GM18951 (cell line): ENCODE measurements at regions not wholly inside any gene's neighbourhood (a gene's known extent, or its start where the extent isn't known, plus 50 kb on each side); places are given as distances from the start of the nearest gene placed in this dataset.

Experiments
- POLR2A ChIP-seq: IDR thresholded peaks from 4 replicates; pipeline ENCODE4 v1.6.1; 2011; ENCODE audit warnings: mild to moderate bottlenecking; ENCODE audit not compliant: insufficient read length, insufficient read depth; ENCODE audit errors: extremely low read depth
- in situ Hi-C: fragments of 300-500 bp; cut with MboI; formaldehyde crosslinking; loops from one replicate; pipeline ENCODE4 v1.12.0; 2022; ENCODE audit warnings: low sequenced_read_pairs, mixed read lengths, inconsistent platforms; ENCODE audit not compliant: unreplicated experiment

DNA sequence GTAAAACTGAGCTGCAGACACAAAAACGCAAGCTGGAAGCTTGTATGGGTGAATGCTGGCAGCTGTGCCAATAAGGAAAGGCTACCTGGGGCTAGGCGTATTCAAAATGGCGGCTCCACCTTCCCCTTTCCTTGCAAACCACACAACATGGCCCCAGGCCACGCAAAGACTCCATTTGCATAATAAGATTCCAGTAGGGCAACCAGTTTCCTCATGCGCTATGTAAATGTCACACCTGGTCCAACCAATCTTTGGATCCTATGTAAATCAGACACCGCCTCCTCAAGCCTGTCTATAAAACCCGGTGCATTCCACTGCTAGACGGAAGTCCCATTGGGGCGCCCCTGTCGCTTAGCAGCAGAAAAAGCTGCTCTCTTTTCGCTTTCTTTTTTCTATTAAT is 505.9 kb upstream of the BTBD3 start:
- TF ChIP-seq POLR2A = no peak
- in situ Hi-C loops = no loop called here

DNA sequence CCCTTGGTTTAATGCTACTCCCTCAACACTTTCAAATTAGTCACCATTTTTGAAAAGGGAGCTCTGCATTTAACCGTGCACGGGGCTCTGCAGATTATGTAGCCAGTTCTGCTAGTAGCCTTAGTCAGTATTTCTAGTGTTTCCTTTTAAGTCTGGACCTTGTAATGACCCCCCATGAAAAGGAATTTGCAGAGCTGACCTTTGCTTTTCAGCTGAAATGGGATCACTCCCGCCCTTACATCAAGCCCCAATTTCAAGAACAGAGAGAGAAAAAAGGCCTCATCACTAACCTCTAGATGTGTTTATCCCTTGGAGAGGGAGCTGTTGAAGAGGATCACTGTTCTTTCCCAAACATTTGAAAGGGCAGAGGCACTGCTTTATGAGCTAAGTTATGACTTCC is 490.7 kb upstream of the BTBD3 start:
- no peak for TF ChIP-seq POLR2A
- in situ Hi-C loops = no loop called here

DNA sequence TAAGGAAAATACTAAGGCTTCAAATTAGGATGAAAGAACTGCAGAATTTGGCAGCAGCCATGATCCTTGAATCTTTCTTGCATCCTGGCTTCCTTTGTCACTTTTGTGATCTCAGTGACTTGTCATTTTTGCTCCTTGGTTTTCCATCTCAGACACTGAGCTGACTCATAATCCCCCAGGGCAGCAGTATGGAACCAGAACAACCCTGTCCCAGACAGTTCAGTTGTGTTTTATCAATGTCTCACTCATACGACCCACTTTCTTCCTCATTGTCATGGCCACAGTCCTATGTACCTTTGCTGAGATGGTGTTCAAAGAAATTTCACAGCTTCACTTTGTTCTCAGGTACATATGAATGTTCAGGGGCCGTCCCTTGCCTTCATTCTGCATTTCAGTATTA is 488.5 kb upstream of the BTBD3 start:
- in situ Hi-C loops = no loop called here

DNA sequence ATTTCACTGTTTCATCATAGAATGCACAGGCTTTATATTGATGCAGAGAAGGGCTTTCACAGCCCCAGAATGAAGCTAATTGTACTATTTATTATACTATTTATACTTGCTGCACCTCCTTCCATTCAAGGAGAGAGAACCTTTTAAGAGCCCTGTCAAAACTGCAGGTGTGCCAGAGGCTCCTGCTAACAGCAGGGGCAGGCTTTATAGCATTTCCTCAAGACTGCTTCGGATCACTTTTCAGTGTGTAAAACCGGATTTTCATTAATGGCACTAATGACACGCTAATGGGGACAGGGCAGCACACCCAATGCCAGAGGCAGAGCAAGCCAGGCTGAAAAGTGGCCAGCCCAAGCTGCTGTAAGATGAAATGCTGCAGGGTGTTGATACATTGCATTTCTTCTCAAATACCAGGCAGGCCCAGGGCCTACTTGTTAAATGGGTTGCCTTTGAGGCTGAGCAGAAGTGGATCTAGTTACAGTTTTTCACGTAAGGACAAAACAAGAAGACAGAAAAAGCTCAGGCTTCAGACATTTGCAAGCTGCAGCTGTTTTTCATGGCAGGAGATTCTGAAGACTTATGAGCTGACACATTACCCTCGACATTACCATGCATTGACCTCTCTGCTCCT is 487.7 kb upstream of the BTBD3 start:
- in situ Hi-C loops = no loop called here
- no peak for TF ChIP-seq POLR2A

More for the DNA sequence above, 488.5 kb upstream of the BTBD3 start:
- no peak for TF ChIP-seq POLR2A

DNA sequence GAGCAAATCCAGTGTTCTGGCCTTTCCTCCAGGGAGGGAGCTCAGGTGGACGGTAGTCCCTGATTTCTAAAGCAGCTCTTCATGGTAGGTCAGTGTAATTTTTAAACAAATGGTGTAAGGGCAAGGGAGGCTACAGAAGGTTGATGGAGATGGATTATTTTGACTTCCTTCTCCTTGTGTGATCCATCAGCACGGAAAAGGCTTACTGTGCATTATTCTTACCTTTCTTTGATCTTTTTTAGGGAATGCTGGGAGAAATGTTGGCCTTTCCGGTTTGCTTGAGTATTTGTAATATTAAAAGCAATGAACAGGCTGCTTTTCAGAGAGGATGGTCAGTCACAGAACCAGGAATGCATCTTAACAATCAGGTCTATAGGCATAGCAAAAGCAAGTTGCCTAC is 487.0 kb upstream of the BTBD3 start:
- in situ Hi-C loops = no loop called here
- TF ChIP-seq POLR2A = no peak

DNA sequence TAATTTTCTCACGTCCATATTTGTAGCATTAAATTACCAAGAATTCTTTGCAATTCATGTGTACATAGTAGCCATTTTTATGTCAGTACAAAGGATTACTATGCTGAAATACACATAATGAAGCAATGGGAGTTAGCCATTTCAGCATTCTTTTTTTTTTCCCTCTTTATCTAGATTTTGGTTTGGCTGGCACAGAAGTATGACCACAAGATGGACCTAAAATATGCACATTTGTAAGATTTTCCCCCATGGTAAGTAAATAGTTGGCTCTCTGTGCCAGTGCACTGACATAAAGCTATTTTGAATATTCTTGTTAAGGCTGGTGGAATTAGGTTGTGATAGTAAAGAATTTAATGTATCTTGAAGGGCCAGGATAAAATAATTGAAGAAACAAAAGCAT is 486.1 kb upstream of the BTBD3 start:
- TF ChIP-seq POLR2A = no peak
- in situ Hi-C loops = no loop called here

DNA sequence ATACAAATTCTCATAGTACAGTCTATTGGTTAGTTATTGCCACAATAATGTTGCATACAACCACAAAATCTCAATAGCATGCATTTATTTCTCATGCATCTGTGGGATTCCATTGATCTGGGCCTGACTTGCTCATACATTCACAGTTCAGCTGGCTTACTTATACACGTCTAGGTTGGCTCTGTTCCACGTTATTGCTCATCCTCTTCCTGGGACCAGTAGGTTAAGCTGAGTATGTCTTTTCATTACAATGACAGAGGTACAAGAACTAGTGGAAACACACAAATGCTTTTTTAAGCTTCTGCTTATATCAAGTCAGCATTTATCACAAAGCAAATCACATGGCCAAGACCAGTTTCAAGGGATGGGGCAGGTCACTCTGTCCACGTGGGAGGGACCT is 485.3 kb upstream of the BTBD3 start:
- TF ChIP-seq POLR2A = no peak
- in situ Hi-C loops = no loop called here

DNA sequence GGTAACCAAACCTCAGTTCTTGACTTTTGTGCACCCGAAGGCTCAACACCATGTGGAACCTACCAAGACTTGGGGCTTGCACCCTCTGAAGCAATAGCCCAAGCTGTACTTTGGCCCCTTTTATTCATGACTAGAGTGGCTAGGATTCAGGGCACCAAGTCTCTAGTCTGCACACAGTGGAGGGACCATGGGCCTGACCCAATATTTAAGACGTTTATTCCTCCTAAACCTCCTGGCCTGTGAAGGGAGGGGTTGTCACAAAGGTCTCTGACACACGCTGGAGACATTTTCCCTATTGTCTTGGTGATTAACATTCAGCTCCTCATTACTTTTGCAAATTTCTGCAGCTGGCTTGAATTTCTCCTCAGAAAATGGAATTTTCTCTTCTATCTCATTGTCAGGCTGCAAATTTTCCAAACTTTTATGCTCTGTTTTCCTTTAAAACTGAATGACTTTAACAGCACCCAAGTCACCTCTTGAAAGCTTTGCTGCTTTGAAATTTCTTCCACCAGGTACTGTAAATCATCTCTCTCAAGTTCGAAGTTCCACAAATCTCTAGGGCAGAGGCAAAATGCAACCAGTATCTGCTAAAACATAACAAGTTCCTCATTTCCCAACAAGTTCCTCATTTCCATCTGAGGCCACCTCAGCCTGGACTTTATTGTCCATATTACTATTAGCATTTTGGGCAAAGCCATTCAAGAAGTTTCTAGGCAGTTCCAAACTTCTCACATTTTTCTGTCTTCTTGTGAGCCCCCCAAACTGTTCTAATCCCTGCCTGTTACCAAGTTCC is 481.4 kb upstream of the BTBD3 start:
- TF ChIP-seq POLR2A = no peak
- in situ Hi-C loops = no loop called here

DNA sequence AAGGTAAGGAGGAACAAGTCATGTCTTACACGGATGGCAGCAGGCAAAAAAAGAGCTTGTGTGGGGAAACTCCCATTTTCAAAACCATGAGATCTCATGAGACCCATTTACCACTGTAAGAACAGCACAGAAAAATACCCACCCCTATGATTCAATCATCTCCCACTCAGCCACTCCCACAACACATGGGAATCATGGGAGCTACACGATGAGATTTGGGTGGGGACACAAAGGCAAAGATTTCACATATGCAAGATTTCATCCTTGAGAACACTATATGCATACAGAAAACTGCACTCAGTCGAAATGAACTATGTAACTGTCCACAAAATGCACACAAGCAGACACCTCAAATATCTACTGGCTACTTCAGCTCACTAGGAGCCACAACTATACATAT is 480.6 kb upstream of the BTBD3 start:
- in situ Hi-C loops = no loop called here
- TF ChIP-seq POLR2A = no peak

DNA sequence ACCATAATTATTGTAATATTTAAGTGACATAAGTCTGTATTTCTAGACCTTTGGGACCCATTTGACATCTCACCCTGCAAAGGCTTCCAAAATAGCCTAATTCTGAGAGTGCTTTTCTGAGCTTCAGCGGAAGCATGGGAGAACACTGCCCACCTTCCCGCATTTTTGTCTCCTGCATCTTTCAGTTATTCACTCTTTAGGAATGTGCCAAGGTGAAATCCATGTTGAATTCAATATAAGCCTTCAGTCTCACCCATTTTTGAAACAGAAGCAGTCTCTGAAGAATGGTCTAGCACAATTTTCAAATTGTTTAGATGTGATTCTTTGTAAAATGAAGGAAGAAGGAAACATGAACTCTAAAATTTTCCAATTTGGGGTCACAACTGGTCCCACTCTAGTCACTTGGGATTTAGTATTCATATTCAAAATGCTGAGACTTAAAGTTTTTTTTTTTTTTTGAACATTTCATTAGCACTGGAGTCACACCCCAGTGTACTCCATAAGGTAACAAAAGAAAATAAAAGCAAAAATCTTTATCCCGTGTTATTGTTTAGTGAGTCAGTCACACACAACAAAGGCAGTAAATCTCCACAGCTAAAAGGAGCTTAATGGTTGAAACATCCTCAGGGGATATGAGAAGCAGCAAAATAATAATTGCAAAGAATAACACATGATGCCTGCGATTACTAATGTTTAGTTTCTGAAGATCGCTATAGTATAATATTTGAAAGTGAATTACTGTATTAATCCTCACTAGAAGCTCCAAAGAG is 479.9 kb upstream of the BTBD3 start:
- in situ Hi-C loops = no loop called here
- TF ChIP-seq POLR2A = no peak

DNA sequence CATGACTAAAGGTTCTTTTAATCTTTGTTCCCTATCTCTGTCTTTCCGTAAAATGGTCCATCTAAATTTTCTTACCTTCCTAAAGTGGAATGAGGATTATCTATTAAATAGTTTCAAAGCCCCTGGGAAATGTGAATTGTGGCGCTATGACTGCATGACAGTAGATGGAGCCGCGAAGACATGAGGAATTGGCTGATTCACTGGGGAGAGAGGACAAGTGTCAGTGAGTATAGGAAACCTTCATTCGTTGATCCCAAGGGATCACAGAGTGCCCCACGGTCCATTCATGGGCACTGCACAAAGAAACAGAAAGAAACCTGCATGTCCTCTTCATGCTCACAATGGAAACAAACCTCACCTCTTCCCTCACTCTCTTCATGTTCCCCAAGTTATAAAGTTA is 479.3 kb upstream of the BTBD3 start:
- in situ Hi-C loops = no loop called here
- no peak for TF ChIP-seq POLR2A

DNA sequence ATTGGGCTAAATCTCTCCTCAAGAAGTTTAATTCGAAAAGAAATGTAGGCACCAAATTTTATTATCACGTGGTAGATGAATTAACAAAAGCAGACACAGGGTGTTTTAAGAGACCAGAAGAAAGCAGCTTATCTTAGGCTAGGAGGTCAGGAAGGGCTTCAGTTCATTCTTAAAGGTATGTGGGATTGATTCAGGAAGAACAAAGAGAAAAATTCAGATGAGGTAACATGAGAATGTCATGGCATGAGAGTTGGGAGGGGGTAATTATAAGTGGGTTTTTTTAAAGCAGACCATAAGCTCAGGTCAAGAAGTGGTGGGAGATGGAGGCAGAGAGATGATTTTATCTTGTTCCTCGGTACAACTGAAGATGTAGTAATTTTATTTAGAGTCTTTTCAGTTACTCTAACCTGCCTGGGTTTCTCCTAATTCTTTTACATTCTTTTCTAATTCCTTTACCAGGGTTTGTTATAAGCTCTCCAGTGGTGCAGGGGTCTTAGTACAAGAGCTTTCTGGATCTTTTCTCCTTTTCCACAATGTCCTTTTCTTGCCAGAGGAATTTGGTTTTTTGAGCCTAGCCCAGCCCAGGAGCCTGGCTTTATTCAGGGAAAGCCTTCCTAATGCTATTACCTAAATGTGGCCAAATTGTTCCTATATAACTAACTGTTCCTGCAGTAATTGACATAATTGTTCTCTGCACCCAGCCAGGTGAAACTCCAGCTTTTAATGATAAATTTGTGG is 474.1 kb upstream of the BTBD3 start:
- TF ChIP-seq POLR2A = no peak
- in situ Hi-C loops = no loop called here

DNA sequence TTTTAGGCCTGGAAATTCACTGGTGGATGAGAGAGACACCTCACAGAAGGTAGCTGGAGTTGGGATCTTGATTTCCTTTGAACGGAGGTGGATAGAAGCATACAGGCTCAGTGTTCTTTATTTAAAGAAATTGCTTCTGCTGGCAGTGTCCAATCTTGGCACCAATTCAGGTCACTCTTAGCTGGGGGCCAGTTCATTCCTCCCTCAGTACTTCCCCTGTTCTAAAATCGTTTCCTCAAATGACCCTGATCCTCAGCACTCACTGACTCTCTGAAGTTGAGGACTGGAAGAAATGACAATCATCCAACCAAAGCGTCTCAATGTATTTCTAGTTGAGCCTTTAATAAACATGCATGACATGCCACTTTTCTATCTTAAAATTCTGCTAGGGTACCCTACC is 472.5 kb upstream of the BTBD3 start:
- TF ChIP-seq POLR2A = no peak
- in situ Hi-C loops = no loop called here
